Activated CD4-positive, alpha-beta T cell treated with anti-CD3 and anti-CD28 coated beads, Interleukin-2, Interleukin-4, amounts not matched to agents 100 ng/mL and 50 ng/mL, durations not matched to agents 16 hours and 8 hours (primary cell): ENCODE measurements at regions not wholly inside any gene's neighbourhood (a gene's known extent, or its start where the extent isn't known, plus 50 kb on each side); places are given as distances from the start of the nearest gene placed in this dataset.
"Not testable (repeated sequence)": the region's sequence is repeated elsewhere in the genome, so short reads cannot be mapped to it uniquely, and the experiment has no call there.

ENCODE experiments used
- DNase-seq: peaks from one replicate; pipeline ENCODE4 v3.0.0-alpha.2; 2020; ENCODE audit warnings: low spot score

DNA sequence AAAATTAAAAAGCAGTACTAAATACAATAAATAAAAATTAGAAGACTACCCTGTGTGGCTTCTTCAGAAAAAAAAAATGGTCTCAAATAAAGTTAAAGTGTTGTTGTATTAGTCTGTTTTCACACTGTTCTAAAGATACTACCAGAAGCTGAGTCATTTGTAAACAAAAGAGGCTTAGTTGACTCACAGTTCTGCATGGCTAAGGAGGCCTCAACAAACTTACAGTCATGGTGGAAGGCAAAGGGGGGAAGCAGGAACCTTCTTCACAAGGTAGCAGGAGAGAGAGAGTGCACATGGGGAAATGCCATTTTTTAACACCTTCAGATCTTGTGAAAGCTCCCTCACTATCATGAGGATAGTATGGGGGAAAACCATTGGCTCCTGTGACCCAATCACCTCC lies 612.8 kb downstream of the RNF144A start:
- DNase-seq: peak; percentile 53

DNA sequence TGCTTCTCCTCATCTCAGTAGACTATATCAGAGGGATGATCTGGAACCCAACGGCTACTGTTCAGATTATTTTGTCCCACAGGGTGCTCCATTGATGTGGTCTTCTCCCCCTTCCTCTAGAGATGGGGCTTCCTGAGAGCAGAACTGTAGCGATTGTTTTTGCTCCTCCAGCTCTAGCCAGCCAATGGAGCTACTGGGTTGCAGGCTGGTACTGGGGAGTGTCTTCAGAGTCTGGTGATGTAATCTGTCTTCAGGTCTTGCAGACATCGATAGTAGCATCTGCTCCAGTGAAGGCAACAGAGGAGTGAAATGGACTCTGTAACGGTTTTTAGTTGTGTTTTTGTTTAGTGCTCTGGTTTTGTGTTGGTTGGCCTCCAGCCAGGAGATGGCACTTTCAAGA lies 621.9 kb downstream of the RNF144A start:
- DNase-seq: no peak

DNA sequence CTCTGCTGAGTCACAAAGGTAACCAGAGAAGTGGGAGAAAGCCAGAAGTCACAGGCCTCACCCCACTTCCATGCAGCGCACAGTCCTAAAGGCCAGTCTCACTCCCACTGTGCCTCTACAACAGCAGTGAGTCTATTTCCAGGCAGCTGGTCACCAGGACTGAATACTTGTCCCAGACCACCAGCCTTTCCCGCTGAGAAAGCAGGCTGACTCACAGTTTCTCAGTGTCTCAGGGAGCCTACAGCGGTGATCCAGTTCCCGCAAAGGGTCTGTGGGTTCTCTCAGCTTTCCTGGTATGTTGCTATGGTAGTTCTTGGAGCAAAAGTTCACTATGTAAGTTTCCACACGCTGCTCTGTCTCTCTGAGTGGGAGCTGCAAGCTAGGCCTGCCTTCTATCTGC lies 622.5 kb downstream of the RNF144A start:
- DNase-seq: no peak

DNA sequence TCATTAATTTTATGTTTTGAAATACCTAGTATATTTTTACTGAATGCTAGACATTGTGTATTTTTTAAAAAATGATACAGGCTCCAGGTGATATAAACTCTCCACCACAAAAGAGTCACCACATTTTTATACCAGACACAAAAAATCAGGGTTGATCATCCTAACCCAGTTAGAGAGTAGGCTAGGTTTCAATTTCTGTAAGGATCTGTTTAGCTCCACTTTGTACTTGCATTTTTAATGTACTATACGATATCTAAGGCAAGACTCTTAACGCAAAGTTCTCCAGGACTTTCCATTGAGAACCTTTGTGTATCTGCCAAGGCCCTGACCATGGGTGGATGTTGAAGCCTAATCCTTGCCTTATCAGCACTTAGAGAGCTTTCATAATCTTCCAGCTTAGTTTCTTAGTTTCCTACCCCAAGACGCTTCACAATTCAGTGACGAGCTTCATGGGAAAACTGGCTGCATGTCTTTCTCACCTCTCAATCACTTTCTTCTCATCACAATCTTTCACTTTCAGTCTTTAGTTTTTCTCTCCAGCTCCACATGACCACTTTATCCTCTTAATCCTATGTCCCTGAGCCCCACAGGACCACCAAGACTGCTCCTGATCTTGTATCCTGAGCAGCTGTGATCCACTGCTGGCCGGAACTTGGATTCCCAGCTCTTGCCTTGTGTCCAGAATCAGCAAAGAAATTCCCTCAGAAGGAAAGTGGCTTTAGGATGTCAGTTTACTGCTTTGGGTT lies 635.8 kb downstream of the RNF144A start:
- no peak for DNase-seq

DNA sequence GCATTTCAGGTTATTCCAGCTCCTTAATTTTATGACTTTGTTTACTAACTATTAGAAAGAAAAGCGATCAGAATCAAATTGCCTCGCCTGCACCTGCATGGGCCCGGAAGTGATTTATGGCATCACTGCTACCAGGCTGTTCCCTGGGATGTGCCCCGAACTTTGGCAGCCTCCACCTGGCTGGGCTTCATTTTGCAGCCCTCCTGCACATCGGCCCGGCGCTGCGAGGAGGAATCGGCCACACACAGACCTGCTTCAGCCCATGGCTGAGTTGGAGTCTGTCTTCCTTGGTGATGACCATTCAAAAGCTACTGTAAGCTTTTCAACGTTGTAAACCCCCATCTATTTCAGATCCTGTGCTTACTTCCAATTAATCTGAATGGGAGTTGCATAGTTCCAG lies 638.0 kb downstream of the RNF144A start:
- no peak for DNase-seq

DNA sequence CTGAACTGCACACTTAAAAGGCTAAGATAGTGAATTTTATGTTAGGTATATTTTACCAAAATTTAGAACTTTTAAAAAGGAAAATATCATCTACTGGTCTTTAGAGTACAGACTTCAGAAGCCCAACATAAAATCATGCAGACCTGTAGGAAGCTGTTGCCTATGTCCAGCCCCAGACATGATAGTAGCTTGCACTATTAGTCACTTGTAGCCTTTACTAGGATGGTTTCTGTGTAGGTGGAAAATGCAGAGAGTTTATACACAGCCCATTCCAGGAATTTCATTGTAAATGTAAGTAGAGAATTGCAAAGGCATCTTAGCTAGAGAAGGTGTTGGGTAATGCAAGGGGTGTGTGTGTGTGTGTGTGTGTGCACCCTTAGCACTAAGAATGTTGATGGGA lies 640.2 kb downstream of the RNF144A start:
- no peak for DNase-seq

DNA sequence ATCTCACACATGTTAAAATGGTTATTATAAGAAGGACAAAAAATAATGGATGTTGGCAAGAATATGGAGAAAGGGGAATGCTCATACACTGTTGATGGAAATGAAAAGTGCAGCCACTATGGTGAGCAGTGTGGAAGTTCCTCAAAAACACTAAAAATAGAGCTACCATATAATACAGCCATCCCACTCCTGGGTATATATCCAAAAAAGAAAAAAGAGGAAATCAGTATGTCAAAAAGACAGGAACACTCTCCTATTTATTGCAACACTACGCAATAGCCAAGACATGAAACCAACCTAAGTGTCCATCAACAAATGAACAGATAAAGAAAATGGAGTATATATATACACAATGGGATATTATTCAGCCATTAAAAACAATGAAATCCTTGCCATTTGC lies 642.6 kb downstream of the RNF144A start:
- DNase-seq: no peak

DNA sequence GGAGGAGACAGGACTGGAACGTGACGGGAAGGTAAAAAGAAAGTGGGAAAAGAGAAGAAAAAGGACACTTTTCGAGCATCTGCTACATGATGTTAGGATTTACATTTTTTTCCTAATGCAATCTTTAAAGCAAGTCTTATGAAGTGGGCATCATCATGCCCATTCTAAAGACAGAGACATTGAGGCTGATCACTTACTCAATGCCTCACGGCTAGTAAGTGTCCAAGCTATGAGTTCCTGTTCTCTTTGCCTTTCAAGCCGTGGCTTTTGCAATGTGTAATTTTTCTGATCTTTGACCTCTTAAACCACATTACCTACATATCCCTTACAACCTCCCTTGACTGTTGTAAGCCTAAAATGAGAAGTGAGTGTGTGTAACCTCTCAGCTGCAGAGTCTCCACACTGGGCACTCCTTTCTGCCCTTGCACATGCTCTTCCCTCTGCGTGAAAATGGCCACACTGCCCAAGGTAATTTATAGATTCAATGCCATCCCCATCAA lies 649.2 kb downstream of the RNF144A start:
- no peak for DNase-seq

DNA sequence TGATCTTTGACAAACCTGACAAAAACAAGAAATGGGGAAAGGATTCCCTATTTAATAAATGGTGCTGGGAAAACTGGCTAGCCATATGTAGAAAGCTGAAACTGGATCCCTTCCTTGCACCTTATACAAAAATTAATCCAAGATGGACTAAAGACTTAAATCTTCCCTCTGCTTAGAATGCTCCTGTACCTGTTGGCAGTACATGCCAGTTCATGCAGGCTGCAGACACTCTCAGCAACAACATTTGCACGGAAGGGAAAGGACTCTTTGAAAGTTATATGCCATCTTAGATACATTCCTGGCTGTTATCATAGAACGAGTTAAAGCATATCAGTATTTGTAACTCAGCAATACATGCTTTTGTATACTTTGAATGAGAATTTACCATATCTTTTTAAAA lies 649.9 kb downstream of the RNF144A start:
- DNase-seq: not testable (repeated sequence)

DNA sequence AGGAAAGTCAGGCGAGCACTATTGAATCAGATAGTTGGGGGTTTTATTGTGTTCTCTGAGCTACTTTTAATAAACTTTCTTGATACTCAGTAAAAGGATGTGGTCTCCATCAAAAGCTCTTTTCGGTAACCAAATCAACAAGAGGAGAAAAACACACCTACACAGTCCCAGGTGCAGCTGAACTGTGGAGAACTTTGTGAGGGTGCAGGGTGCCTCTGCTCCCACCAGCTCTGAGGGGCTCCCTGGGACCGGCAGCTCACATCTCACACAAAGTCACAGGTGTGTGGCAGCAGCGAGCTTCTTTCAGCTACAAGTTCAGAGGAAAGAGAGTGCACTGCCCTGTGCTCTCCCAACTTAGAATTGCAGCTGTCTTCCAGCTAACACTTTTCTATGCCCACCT lies 650.4 kb downstream of the RNF144A start:
- peak; percentile 44 for DNase-seq

DNA sequence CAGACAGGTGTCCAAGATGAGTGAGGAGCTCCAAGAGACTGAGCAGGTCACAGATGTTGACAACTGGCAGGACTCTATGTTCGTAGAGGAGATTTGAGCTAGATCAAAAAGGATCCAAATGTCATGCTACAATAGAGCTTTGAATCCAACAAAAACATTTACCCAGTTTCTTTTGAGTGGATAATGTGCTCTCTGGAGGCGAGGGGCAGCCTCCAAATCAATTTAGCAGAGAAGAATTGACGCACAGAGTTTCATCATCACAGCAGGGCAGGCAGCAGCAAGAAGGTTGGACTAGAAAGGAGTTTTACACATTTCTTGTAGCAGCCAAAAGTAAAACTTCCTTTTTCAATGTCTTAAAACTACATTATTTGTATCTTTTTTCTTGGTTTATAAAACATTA lies 653.0 kb downstream of the RNF144A start:
- no peak for DNase-seq

DNA sequence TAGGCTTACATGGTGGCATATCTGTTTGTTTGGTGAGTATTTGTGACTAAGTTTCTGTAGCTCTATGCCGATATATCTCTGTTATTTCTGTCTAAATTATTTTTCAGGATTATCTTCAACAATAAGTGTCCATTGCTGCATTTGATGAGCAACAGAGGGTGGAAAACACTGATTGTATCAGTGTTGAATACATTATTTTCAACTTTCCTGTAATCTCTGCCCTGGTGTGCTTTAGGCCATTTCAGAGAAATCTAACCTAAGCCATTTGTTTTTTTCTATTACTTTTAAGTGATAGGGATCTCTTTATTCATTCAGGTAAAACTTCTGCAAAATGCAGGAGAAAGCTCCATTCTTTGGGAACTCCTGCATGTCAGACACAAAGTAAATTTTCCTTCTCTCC lies 654.5 kb downstream of the RNF144A start:
- no peak for DNase-seq

DNA sequence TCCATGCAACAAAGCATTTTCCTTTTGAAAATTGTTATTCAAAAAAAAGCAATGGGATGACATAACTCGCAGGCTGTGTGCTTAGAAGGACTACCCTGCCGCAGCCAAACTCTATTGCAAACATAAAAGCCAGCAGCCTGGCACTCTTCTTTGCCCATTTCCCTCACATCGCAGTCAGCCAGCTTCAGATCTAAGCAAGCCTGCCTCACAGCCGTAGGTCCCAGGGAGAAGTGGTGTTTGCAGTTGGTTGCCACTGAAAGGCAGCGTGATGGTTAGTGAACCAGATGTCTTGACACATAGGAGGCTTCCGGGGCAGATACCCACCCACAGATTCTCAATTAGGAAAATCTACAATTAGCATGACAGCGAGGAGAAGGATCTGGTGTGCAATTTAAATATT lies 655.2 kb downstream of the RNF144A start:
- peak; percentile 28 for DNase-seq

DNA sequence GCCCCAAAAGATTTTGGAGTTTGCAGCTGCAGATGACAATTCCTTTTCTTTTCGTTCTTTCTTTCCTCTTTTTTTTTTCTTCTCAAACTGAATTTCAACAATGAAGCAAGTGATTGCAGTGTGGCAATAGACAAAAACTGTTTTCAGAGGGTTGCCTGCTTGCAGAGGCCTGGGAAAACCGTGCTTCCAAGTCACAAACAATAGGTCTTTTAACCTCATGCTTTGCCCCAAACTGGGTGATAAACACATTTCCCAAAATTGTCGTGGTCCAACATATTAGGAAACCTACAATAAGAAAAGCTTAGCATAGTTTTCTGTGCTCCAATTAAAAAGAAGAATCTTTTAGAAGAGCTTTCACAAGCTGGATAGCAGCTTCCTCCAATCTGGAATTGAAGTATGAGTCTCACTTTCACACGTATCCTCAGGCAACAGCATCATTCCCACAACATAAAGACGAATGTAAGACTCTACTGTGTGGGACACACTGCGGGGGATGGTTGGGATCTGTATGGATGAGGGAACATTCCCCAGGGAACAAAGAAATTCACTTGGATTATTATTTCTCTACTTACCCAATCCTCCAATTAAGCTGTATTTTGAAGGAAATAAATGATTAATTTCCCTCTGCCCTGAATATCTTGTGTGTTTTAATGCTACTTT lies 656.1 kb downstream of the RNF144A start:
- no peak for DNase-seq

DNA sequence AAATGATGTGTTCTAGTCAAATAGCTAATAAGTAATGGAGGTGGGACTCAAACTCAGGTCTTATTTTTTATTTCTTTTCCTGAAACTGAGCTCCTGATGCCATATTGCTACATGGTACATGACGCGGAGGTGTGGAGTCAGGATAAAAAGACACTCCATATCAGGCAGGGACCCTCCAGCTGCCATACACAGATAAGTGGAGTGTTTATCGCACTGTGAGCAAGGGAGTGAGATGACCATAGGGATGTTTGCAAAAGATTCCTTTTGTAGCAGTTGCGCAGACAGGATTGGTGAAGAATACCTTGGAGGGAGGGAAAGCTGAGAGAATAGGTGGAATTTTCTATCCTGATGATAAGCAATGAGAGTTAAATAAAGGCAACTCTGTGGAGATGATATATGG lies 657.2 kb downstream of the RNF144A start:
- DNase-seq: no peak

DNA sequence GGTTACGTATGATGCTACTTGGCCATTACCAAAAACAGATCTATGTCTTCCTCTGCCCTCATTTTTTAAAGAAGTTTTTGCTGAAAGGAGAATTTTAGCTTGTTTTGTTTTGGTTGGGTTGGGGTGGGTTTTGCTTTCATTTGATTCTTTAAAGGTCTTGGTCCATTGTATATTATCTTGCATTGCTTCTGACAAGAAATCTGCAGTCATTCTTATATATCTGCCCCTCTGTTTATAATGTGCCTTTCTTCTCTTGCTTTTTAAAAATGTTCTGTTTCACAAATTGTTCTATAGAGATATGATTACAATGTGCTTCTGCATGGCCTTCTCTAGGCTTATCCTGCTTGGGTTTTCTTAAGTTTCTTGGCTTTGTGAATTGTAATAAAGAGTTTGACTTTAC lies 660.6 kb downstream of the RNF144A start:
- no peak for DNase-seq

DNA sequence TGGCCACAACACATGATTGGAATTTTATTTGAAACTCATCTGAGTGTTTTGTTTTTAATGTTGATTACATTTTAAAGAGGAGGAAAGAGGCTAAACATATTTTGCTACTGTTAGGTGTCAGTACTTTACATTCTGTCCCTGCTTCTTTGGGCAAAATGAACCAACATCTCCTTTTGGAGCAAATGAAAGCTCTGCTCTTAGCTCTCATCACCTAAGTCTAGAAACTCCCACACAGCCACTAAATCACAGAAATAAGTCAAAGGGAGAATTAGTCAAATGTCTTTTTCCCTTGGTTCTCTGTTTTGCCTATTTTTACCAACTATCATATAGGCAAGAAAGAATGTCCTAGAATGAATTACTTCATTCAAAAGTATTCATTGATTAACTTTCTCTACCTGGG lies 666.8 kb downstream of the RNF144A start:
- DNase-seq: no peak

DNA sequence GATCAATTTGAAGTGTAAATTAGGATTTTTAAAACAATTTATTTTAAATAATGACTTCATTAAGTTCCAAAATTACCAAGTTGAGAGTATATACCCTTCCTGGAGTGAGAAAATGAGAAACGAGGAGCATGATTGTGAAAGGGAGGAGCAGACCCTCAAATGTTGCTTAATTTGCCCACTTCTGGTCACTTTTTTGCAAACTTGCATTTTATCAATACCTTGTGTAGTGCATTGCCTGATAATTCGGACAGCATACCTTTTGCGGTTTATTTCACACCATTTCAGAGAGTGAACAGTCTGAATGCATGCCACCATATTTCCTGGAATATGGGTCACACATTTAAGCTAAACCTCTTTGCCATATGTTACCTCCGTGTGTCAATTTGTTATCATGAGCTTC lies 669.7 kb downstream of the RNF144A start:
- no peak for DNase-seq

DNA sequence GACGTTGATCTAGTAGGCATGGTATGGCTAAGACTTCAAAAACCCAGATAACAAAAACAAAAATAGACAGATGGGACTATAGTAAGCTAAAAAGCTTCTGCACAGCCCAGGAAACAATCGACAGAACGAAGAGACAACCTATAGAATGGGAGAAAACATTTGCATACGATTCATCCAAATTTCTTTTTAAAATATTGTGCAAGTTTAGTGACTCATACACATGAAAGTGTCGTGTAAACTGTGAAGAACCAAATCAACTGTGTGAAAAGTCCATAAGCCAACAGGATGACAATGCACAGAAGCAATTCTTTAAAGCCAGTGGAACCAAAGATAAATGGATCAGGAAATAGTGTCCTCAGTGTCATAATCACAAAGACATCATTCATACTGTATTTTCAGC lies 671.1 kb downstream of the RNF144A start:
- peak; percentile 39 for DNase-seq

DNA sequence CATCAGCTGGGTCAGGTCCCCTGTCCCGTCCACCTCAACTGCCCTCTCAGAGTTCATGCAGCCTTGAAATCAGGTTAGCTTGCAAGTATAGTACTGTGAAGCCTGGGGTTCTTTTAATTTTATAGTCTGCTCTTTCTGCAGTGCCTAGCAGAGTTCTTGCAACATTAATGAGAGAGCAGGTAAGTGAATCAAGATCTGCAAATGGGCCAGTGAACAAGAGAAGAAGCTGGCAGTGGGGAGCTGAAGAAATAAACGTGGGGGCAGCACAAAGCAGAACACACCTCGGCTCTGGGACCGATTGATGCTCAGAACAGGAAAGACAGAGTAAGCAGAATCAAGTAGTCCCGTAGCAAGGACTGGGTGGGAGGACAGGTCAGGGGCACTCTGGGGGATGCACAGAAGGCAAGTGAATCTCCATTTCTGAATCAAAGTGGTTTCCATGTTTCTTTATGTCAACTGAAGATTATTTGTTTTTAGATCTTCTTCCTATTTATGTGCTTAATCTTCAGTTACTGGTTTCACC lies 675.5 kb downstream of the RNF144A start:
- no peak for DNase-seq

DNA sequence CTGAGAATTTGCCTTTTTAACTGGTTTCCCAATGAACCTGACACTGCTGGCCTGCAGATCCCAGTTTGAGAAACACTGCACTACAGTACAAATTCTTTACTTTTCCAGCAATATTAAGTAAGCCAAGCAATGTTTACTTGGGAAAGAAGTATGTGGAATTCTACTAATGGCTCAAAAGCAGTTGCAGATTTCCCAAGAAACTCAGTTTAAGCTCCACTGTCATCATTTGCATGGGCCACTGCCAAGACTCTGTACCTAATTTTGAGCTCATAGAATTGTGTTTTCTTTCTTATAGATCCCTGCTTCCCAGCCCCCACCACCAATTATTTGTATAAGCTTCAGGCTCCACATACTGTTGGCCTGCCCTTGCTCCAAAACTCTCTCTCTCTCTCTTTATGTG lies 676.1 kb downstream of the RNF144A start:
- DNase-seq: no peak

DNA sequence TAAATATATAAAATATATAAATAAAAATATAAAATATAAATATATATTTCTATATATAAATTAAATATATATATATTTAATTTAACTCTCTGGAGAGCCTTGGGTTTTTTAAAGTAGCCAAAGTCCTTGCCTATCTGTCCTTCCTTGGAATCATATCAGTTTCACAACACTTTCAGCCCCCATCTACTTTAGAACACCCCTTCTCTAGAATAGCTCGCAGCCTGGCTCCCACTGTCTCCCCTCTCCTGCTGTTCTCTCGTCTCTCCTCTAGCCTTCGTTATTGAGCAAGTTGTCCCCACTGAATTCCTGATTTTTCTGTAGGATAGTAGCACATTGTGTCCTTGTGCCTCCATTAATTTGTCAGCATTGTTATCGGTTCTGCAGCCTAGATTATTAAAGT lies 677.0 kb downstream of the RNF144A start:
- no peak for DNase-seq

DNA sequence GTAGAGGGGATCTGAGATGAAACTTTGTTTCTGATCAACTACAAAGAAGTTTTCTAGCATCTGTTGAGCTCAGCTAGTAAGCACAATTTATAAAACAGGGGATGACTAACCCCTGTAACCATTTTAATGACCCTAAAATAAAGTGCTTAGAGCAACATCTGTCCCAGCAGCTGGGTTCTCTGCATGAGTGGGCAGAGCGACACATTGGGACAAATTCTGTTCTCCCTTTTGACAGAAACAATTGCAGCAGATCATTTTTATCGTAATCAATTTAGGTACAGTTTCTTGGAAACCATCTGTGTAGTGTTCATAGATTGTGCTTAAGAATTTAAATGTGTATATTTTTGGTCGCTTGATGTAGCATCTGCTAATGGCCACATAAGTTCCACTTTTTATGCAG lies 678.0 kb downstream of the RNF144A start:
- DNase-seq: no peak

DNA sequence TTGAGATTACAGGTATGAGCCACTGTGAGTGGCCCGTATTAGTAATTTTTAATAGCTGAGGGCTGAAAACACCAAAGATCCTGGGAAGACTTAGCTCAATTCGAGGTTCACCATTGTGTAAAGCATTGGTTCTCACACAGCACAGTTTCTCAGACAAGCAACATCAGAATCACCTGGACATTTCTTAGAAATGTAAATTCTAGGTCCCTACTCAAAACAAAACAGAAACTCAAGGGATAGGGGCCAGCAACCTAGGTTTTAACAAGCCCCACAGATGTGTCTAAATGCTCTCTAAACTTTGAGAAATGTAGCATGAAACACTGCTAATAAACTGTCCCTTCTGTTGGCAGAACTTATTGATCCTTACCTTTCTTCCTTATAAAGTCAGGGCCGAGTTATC lies 681.2 kb downstream of the RNF144A start:
- DNase-seq: no peak
